Motor neuron (in vitro differentiated cells): ENCODE measurements at regions not wholly inside any gene's neighbourhood (a gene's known extent, or its start where the extent isn't known, plus 50 kb on each side); places are given as distances from the start of the nearest gene placed in this dataset.
"Not testable (repeated sequence)": the region's sequence is repeated elsewhere in the genome, so short reads cannot be mapped to it uniquely, and the experiment has no call there.

Experiments
- ATAC-seq, 8 experiments: fragments of 200-7000 bp; cut with Tn5 transposase; replicated peaks in 6 of 8; 2 replicates each; pipeline ENCODE4 v1.8.0; 2021; ENCODE audit warnings: mild to moderate bottlenecking in 8 of 8, moderate library complexity in 8 of 8
- H3K27ac ChIP-seq, 2 donors: fragments of 250-450 bp; sonication (Bioruptor Pico); 2 replicates each; pipeline ENCODE4 v1.9.0; 2021; ENCODE audit warnings: antibody characterized with exemption in 2 of 2, mild to moderate bottlenecking in 2 of 2, moderate library complexity in 1 of 2
- H3K4me1 ChIP-seq, 2 donors: fragments of 250-450 bp; sonication (Bioruptor Pico); replicated peaks in 1 of 2; 2 replicates each; pipeline ENCODE4 v1.6.1; 2021; ENCODE audit warnings: antibody characterized with exemption in 2 of 2, mild to moderate bottlenecking in 2 of 2, moderate library complexity in 1 of 2
- H3K4me3 ChIP-seq, 5 donors: fragments of 250-450 bp; sonication (Bioruptor Pico); 2 replicates each; pipeline ENCODE4 v1.9.0; 2021; ENCODE audit warnings: antibody characterized with exemption in 5 of 5, mild to moderate bottlenecking in 5 of 5, moderate library complexity in 4 of 5
- WGBS, 10 experiments: fragments of 450-650 bp; shearing (Covaris generic); methylation state at CpG; one replicate each; pipeline ENCODE4 v1.0.0; 2022; 5-methylcytosine and 5-hydroxymethylcytosine counted together
- in situ Hi-C, 9 experiments: fragments of 400-800 bp; cut with MboI; loops; one replicate each; pipeline ENCODE4 v1.15.0; 2021; ENCODE audit warnings: low sequenced_read_pairs in 9 of 9, low pct_unique_long_range_greater_than_20kb in 2 of 9; ENCODE audit not compliant: unreplicated experiment in 9 of 9

DNA sequence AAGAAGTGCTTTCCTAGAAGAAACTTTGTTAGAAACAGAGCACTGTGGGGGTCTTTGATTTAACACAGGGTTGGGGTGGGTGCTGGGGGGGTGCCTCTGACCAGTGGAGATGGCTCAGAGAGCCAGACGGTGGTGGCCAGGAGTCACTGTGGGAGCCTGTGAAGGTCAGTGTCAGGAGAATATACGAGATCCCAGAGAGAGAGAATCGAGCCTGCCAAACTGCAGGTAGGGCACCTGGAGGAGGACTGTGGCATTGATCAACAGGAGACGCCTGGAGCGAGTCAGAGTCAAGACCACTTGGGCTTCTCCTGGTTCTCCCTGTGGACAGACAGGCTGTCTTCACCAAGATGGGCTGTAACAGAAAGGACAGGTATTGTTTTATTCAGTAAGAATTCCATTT is 136.5 kb upstream of the TWIST2 start:
- WGBS, 10 experiments, result 39 to 100% (median 87%) methylated on average over 1 to 3 of the region's 5 CpGs; no CpG with 5 or more reads in 5 of the 10 experiments
- in situ Hi-C loops, result no loop called here
- Histone ChIP-seq H3K27ac (no peak overlapping the region), H3K4me1 (no peaks in the 10 kb centered on the region), H3K4me3 (no peak overlapping the region)
- ATAC-seq, result no peak

GRCh38 chr2:238712011-238712410 is 135.9 kb upstream of the TWIST2 start:
- 84 to 100% (median 100%) methylated on average over 1 to 3 of the region's 4 CpGs; no CpG with 5 or more reads in 3 of the 10 experiments for WGBS, 10 experiments
- no peak overlapping the region for H3K4me3 ChIP-seq
- H3K4me1 ChIP-seq, result no peaks in the 10 kb centered on the region
- no peak overlapping the region for H3K27ac ChIP-seq
- in situ Hi-C loops, result no loop called here
- ATAC-seq, result no peak

DNA sequence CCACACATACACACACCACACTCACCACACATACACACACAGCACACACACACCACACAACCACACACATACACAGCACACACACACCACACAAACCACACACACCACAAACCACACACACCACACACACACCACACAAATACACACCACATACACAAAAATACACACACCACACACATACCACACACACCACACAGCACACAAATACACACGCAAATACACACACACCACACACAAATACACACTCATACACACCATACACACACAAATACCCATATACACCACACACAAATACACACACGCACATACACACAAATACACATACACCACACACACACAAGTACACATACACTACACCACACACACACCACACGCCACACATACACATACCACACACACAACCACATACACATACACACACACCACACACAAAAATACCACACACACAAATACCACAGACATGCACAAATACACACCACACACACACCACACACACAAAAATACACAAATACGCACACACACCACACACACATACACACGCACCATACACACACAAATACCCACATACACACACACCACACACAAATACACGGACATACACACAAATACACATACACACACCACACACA is 134.6 kb upstream of the TWIST2 start:
- ATAC-seq, result no peak
- 56 to 92% (median 80%) methylated on average over 1 to 4 of the region's 6 CpGs; no CpG with 5 or more reads in 1 of the 10 experiments for WGBS, 10 experiments
- in situ Hi-C loops, result no loop called here
- no peak overlapping the region for H3K4me3 ChIP-seq
- H3K4me1 ChIP-seq, result no peaks in the 10 kb centered on the region
- no peak overlapping the region for H3K27ac ChIP-seq

DNA sequence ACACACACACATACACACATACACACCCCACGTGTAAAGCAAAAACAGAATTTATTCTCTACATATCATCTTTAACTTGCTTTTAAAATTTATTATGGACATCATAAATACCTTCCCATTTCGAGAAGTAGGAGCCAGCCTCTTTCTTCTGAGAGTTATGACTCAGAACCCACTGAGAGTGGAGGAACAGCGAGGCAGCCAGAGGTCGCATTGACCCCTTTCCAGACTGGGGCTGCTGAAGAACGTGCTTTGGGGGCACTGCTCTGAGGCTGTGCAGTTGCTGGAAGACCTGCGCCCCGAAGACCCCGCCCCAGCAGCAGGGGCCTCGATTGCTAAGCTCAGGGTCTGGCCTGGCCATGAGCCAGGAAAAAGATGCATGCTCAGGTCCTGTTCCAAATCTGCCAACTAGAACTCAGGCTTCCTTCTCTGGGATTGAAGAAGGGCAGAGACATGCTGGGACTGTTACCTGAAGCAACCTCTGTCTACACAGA is 133.8 kb upstream of the TWIST2 start:
- ATAC-seq, result peak in 1 of 8 experiments; percentile 46
- Histone ChIP-seq H3K4me1 (no peaks in the 10 kb centered on the region), H3K27ac (no peak overlapping the region), H3K4me3 (no peak overlapping the region)
- in situ Hi-C loops, result no loop called here
- 28 to 91% (median 67%) methylated on average over 1 to 5 of the region's 9 CpGs; no CpG with 5 or more reads in 2 of the 10 experiments for WGBS, 10 experiments

DNA sequence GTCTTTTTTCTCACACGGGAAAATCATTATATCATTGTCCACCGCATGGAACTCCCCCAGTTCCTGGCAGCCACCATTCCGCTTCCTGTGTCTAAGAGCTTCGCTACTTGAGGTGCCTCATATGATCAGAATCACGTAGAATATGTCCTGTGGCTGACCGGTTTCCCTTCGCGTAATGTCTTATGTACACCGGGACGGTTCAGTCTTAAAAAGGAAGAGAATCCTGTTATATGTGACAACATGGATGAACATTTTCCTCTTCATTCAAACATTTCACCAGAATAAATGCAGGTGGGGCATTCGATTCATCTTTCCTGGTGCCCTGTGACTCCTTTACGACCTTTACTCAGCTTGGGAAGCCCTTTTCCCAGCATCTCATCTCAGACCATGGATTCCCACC is 131.7 kb upstream of the TWIST2 start:
- in situ Hi-C loops, result no loop called here
- no peak overlapping the region for H3K4me3 ChIP-seq
- H3K4me1 ChIP-seq, result no peaks in the 10 kb centered on the region
- no peak for ATAC-seq
- 72 to 98% (median 90%) methylated on average over 2 to 12 of the region's 12 CpGs; no CpG with 5 or more reads in 1 of the 10 experiments for WGBS, 10 experiments
- H3K27ac ChIP-seq, result no peak overlapping the region

DNA sequence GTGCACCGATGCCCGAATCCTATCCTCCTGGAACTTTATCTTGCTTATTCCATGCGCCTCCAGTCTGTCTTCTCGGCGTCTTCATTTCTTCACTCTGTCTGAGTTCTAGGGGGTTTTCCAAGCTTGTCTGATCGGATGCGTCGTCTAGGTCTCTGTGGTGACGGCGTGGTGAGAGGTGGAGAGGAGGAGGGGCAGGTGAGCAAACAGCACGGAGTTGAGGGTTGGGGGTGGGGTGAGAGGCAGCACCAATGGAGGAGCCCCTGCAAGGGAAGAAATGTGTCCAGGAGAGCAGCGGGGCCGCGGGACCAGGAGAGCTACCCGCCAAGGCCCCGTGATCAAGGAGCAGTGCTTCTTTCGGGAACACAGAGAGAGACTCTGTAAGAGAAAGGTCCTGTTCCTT is 131.3 kb upstream of the TWIST2 start:
- no peak overlapping the region for H3K27ac ChIP-seq
- no peaks in the 10 kb centered on the region for H3K4me1 ChIP-seq
- ATAC-seq, result no peak
- WGBS, 10 experiments, result 90 to 100% (median 94%) methylated on average over 2 to 10 of the region's 17 CpGs; no CpG with 5 or more reads in 5 of the 10 experiments
- in situ Hi-C loops, result no loop called here
- H3K4me3 ChIP-seq, result no peak overlapping the region

- in situ Hi-C loops, result no loop called here
- no peak overlapping the region for H3K27ac ChIP-seq
- ATAC-seq, result no peak
- WGBS, 10 experiments, result 75 to 100% (median 82%) methylated on average over 1 to 7 of the region's 9 CpGs; no CpG with 5 or more reads in 5 of the 10 experiments
- H3K4me3 ChIP-seq, result no peak overlapping the region
- no peaks in the 10 kb centered on the region for H3K4me1 ChIP-seq
Measured at GRCh38 chr2:238717084-238717483, 130.8 kb upstream of the TWIST2 start.

- whole genome bisulfite sequencing, 10 experiments, result 50 to 100% (median 82%) methylated on average over 1 to 8 of the region's 10 CpGs; no CpG with 5 or more reads in 2 of the 10 experiments
- Histone ChIP-seq H3K4me1 (no peaks in the 10 kb centered on the region), H3K27ac (no peak overlapping the region), H3K4me3 (no peak overlapping the region)
- in situ Hi-C loops, result no loop called here
- no peak for ATAC-seq
Measured at GRCh38 chr2:238719641-238720040, 128.2 kb upstream of the TWIST2 start.

- 20 to 69% (median 54%) methylated on average over 1 to 10 of the region's 15 CpGs; no CpG with 5 or more reads in 1 of the 10 experiments for WGBS, 10 experiments
- in situ Hi-C loops, result no loop called here
- H3K4me3 ChIP-seq, result no peak overlapping the region
- no peak overlapping the region for H3K27ac ChIP-seq
- no peaks in the 10 kb centered on the region for H3K4me1 ChIP-seq
- peak in 3 of 8 experiments; percentile 38 to 67 (median 41) for ATAC-seq
Measured at GRCh38 chr2:238720232-238720672, 127.6 kb upstream of the TWIST2 start.

DNA sequence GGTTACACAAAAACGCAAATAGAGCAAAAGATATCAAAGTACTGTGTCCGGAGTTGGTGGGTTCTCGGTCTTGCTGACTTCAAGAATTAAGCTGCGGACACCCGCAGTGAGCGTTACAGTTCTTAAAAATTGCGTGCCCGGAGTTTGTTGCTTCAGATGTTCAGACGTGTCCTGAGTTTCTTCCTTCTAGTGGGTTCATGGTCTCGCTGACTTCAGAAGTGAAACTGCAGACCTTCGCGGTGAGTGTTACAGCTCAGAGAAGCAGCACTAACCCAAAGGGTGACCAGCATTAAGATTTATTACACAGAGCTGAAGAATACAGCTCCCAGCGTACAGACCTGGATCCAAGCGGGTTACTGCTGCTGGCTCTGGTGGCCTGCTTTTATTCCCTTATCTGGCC is 125.7 kb upstream of the TWIST2 start:
- Histone ChIP-seq H3K4me1 (no peaks in the 10 kb centered on the region), H3K4me3 (no peak overlapping the region), H3K27ac (no peak overlapping the region)
- WGBS, 10 experiments, result 71 to 98% (median 96%) methylated on average over 1 to 12 of the region's 14 CpGs
- in situ Hi-C loops, result no loop called here
- ATAC-seq, result no peak

GRCh38 chr2:238722883-238723282 is 125.0 kb upstream of the TWIST2 start:
- no peak overlapping the region for H3K4me3 ChIP-seq
- no peak for ATAC-seq
- 60 to 100% (median 96%) methylated on average over 1 to 15 of the region's 33 CpGs; no CpG with 5 or more reads in 4 of the 10 experiments for WGBS, 10 experiments

GRCh38 chr2:238723740-238724320 is 124.1 kb upstream of the TWIST2 start:
- H3K4me1 ChIP-seq, in situ Hi-C loops, H3K4me3 ChIP-seq, H3K27ac ChIP-seq, ATAC-seq: not testable (repeated sequence)
- WGBS, 10 experiments, result 16 to 100% (median 68%) methylated on average over 1 to 8 of the region's 8 CpGs

More at GRCh38 chr2:238722883-238723282, 125.0 kb upstream of the TWIST2 start:
- no peaks in the 10 kb centered on the region for H3K4me1 ChIP-seq
- in situ Hi-C loops, result no loop called here
- H3K27ac ChIP-seq, result no peak overlapping the region

GRCh38 chr2:238724728-238725127 is 123.2 kb upstream of the TWIST2 start:
- H3K27ac ChIP-seq, result no peak overlapping the region
- ATAC-seq, result peak in 1 of 8 experiments; percentile 85
- no peak overlapping the region for H3K4me3 ChIP-seq
- in situ Hi-C loops, result no loop called here
- WGBS, 10 experiments, result 40 to 93% (median 67%) methylated on average over 1 to 8 of the region's 8 CpGs; no CpG with 5 or more reads in 2 of the 10 experiments
- no peaks in the 10 kb centered on the region for H3K4me1 ChIP-seq
